HG02642 (cell line): ENCODE measurements at regions not wholly inside any gene's neighbourhood (a gene's known extent, or its start where the extent isn't known, plus 50 kb on each side); places are given as distances from the start of the nearest gene placed in this dataset.

Experiments
- ATAC-seq: cut with Tn5 transposase; IDR thresholded peaks from one replicate; pipeline ENCODE4 v1.9.1; 2021; ENCODE audit warnings: mild to moderate bottlenecking; ENCODE audit not compliant: unreplicated experiment, poor library complexity

DNA sequence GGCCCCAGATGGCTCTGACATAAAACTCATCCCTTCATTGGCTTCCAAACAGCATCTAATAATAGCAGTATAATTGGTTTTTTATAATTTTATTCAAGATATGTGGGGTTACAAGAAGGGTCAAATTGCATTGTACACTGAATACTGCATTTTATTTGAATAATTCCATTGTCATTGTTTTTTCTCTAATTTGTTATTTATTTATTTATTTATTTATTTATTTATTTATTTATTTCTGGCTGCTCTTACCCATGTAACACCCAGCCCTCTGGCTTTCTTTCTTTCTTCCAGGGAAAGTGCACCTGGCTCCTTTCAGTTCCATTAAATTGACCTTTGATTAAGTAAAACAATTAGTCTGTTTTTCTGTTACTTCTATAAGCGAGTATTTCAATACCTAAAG lies 210.1 kb downstream of the CDH9 start:
- ATAC-seq = no peak

DNA sequence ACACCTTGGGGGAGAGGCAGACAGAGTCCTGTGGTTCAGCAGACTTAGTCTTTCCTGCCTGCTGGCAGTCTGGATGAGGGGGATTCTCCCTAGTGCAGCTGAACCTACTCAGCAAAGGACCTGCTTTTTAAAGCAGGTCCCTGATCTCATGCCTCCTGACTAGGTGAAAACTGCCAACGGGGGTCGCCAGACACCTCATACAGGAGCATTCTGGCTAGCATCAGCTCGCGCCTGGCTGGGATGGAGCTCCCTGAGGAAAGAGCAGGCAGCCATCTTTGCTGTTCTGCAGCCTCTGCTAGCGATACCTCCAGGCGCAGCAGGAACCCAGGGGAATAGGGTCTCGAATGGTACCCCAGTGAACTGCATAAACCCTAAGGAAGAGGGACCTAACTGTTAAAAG lies 225.2 kb downstream of the CDH9 start:
- no peak for ATAC-seq

GRCh38 chr5:26812714-26813113 lies 225.7 kb downstream of the CDH9 start:
- no peak for ATAC-seq

GRCh38 chr5:26807231-26808199 lies 230.9 kb downstream of the CDH9 start:
- no peak for ATAC-seq

- ATAC-seq = no peak
Measured at GRCh38 chr5:26805076-26805475, 233.3 kb downstream of the CDH9 start.

- ATAC-seq = no peak
Measured at GRCh38 chr5:26802944-26803343, 235.4 kb downstream of the CDH9 start.

GRCh38 chr5:26791433-26791832 lies 247.0 kb downstream of the CDH9 start:
- ATAC-seq = no peak

DNA sequence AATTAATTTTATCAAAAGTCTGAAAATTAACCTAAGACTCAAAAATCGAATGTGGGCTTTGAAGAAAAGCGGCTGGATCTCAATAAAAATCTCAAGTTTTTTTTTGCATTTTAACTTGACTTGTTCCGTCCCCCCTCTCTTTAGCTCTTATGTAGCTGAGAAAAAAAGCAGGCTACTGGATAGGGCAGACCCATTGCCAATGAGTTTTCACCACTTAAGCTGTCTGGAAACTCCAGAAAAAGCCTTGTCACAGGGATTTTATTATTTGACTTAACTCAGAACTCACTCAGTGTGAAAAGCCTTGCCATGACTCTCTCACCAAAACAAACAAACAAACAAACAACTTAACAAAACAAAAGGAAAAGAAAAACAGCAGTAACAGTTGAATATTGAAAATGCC lies 247.4 kb downstream of the CDH9 start:
- ATAC-seq = no peak

- no peak for ATAC-seq
Measured at GRCh38 chr5:26763215-26763614, 275.2 kb downstream of the CDH9 start.

DNA sequence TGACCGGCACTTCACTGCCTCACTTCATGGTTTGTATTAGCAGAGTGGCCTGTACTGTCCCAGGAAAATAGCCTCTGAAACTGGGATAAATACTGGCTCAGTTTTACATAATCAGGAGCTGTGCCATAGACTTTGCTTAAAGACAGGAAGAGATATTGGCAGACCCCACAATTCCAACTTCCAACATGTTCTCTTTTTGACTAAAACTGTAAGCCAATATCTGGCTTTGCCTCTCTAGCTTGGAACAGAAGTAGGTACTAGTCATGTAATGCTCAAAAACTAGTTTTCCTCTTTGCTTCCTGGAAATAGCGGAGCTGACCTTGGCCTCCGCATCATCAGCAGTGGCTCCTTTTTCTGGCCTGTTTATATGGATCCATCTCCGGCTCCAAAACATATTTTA lies 276.9 kb downstream of the CDH9 start:
- ATAC-seq = no peak

- no peak for ATAC-seq
Measured at GRCh38 chr5:26761045-26761444, 277.3 kb downstream of the CDH9 start.

DNA sequence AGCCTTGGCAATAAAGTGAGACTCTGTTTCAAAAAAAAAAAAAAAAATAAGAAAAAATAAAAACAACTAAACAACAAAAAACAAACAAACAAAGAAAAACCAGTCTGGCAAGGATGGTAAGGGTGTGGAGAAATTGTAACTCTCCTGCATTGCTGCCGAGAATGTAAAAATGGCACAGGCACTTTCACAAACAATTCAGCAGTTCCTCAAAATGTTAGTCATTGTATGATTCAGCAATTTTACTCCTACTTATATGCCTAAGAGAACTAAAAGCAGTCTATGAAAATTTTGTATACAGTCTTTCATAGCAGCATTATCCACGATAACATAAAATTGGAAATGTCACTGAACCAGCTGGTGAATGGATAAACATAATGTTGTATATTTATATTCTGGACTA lies 280.4 kb downstream of the CDH9 start:
- ATAC-seq = no peak

DNA sequence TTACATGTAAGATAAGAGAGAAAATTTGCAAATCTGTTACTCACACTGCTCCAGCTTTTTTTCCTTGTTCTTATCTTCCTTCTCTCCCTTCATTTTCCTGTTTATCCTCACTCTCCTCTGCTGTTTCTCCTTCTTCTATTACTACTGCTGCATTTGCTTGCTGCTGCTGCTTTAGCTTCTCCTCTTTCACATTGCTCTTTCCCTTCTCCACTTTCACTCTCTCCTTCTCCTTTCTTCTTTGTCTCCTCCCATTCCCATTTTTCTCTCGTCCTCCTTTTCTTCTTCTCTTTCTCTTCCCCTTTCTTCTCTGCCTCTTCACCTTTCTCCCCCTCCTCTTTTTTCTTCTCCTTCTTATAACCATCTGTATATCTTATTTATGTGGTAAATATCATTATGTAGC lies 288.6 kb downstream of the CDH9 start:
- no peak for ATAC-seq

DNA sequence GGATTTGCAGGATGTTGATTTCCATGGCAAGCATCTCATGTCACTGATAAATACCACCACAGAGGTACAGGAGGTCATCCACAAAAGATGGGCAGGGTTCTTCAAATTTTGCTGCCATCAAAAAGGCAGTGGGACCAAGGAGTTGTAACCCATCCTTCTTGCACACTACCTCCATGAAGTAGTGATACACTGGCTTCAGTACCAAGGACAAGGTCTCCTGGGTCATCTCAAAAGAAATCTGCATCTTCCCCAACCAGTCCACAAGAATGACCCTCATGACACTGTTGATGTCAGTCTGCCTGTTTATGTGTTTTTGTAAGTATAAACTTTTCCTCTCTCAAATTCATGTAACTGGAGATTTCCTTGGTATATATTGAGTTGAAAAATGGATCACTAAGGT lies 298.2 kb downstream of the CDH9 start:
- ATAC-seq = no peak

DNA sequence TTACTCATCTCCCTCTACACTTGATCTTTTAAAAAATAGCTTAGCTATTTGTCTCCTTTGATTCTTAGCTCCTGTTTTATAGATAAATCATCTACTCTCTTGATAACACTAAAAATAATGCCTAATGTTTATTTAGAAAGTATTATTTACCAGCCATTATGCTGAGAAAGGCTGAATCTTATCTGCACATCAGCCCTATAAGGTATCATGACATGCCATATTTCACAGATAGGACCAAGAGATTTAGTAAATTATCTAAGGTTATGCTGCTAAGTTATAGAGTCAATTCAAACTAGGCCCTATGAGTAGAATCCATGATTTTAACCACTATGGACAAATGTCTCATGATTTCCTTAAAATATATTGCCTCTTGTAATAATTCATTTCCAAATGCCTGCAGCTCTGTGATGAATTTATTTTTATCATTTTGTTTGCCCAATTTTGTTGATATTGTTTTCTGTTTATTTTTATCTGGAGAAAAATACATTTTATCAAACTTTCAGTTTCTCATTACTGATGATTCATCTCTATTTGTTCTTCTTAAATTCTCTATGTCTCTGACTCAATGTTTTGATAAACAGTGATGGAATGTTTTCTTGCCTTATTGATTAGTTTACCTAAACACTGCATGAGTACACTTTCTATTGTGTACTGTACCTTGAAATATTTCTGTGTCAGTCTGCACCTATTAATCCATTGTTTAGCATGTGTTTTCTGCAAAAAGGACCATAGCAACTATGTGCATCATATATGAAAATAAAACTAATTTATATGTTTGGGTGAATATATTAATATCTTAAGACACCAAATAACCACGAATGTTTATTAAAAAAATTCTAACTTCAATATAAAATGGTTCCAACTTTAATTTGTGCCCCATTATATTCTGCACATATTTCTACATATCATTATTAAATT lies 300.8 kb downstream of the CDH9 start:
- ATAC-seq = no peak

DNA sequence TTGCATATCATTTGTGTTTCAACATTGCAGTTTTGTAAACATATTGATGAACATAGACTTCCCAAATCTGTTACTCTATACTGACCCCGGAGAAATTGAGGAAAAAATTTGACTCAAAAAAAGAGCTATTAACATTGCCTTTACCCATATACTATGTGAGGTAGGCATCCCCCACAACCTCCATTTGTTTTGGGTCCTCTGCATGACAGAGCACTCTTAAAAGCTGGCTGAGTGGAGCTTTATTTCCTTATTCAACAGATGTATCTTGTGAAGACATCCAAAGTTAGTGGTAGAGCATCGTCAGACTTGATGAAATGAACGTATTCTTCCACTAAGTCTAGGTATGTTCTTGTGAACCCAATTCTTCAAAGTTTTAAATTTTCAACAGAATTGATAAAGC lies 310.5 kb downstream of the CDH9 start:
- ATAC-seq = no peak

DNA sequence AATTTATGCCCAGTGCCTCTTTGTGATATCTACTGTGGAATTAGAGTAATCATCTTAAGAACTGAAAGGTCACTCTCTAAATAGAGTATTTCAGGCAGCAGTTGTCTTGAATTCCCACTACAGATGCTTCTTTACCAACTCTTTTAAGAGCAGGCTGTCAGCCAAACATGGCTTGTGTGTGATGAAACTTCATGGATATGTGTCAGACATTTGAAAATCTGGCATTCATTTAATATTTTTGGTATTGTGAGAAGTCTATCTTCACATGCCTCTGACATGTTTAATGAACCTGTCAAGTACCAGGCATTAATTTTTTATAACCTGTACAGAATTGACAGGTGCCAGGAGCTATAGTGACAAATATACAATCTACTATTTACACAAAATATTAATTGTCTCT lies 318.6 kb downstream of the CDH9 start:
- no peak for ATAC-seq

GRCh38 chr5:26700759-26701384 lies 337.5 kb downstream of the CDH9 start:
- ATAC-seq = no peak

- no peak for ATAC-seq
Measured at GRCh38 chr5:26692952-26693351, 345.4 kb downstream of the CDH9 start.

DNA sequence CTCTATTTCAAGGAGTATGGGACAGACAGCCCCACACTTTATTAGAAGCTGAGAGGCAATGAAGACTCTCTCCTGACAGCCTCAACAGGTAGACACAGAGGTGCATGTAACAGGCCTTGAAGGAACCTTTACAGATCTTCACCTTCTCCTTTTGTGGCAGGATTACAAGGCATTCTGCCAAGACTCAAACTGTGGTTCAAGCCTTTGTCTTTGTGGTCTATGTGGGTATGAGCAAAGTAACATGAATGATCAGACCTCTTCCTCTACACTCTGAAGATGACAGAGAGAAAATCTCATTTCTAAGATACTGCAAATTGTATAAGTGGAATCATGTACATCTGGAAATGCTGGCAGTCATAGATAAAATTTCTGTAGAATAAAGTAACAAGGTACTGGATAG lies 346.9 kb downstream of the CDH9 start:
- ATAC-seq = no peak

- no peak for ATAC-seq
Measured at GRCh38 chr5:26690511-26690910, 347.9 kb downstream of the CDH9 start.
